NOMO-1 treated with DMSO at 0.1 percent for 48 hours (cell line): ENCODE measurements at regions not wholly inside any gene's neighbourhood (a gene's known extent, or its start where the extent isn't known, plus 50 kb on each side); places are given as distances from the start of the nearest gene placed in this dataset.
"Not testable (repeated sequence)": the region's sequence is repeated elsewhere in the genome, so short reads cannot be mapped to it uniquely, and the experiment has no call there.

Experiments
- DNase-seq: peaks from one replicate; lab custom pipeline; 2025; ENCODE audit not compliant: unreplicated experiment; lab: John Stamatoyannopoulos, UW

DNA sequence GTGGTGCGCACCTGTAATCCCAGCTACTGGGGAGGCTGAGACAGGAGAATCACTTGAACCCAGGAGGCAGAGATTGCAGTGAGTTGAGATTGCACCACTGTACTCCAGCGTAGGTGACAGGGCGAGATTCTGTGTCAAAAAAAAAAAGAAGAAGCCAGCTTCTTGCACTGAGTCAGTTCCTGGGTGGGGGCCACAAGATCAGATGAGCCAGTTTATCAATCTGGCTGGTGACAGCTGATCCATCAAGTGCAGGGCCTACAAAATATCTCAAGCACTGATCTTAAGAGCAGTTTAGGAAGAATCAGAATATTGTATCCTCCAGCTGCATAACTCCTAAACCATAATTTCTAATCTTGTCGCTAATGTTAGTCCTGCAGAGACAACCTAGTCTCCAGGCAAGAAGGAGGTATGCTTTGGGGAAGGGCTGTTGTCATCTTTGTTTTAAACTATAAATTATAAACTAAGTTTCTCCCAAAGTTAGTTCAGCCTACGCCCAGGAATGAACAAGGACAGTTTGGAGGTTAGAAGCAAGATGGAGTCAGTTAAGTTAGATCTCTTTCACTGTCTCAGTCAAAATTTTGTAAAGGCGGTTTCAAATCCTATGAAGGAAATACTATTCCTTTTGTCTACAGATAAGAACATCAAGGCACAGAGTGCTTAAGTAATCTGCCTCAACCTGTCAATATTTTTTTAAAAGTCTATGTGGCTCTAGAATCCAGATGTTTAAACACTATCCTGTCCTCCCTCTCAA is 139.0 kb upstream of the NUDT4 start:
- not testable (repeated sequence) for DNase-seq

GRCh38 chr12:93239789-93240188 is 137.9 kb upstream of the NUDT4 start:
- DNase-seq = not testable (repeated sequence)

GRCh38 chr12:93242154-93242972 is 135.4 kb upstream of the NUDT4 start:
- no peak for DNase-seq

- no peak for DNase-seq
Observed at GRCh38 chr12:93243382-93243688, 134.4 kb upstream of the NUDT4 start.

- peak; percentile 97 for DNase-seq
Observed at GRCh38 chr12:93243689-93244513, 133.8 kb upstream of the NUDT4 start.

DNA sequence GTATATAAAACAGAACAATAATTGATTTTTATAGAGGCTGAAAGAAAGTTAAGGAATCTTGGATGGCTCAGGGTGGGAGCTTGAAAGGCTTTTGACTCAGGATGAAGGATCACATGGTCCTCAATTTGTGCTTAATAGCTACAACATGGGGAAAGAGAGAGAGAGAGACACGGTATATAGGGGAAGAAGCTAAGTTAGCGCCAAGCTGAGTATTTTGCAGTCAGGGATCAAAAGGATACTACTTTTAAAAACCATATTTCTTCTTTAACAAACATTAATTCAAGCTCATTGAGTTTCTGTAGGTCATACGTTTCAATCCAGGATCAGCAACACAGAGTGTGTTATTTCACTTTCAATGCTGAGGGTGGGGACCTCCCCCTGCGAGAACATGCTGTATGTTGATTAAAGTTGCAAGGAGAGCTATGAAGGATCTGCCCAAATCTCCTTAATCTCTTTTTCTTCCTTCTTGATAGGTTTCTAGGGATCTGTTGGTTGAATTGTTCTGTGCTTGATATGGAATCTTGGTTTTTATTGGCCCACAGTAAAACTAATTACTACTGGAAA is 133.1 kb upstream of the NUDT4 start:
- peak; percentile 67 for DNase-seq

DNA sequence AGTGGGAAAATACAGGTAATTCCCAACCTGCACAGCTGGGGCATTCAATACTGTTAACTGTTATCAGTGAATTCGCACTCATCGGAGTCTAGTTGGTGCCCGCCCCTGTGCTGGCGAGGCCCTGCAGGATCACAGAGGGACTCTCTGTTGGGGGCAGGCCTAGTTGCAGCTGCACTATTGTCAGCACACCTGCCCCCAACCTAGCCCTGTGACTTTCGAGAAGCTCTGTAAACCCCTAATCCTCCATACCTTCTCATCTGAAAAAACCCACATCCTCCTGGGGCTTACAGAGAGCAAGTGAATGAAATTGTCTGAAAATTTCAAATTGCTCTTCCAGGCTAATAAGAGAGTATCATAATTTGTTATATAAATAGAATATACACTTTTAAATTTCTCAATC is 132.2 kb upstream of the NUDT4 start:
- no peak for DNase-seq

- DNase-seq = no peak
Observed at GRCh38 chr12:93247313-93247991, 130.3 kb upstream of the NUDT4 start.

DNA sequence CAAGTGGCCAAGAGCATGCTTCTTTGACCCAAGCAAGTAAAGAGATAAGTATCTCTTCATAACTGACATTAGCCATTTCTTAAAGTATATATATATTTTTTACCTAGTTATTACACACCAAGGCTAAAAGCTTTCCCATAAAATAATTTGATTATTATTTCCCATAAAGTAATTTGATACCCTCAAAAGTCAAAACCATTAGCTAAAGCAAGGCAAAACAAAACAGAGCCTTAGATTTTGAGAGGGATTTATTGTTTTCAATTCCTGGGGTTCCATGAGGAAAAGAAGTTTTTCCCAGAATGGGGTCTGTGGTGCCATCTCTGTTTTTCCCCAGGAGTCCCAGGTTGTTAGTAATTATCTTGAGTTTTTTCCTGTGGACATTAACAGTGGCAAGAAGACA is 125.5 kb upstream of the NUDT4 start:
- DNase-seq = no peak

DNA sequence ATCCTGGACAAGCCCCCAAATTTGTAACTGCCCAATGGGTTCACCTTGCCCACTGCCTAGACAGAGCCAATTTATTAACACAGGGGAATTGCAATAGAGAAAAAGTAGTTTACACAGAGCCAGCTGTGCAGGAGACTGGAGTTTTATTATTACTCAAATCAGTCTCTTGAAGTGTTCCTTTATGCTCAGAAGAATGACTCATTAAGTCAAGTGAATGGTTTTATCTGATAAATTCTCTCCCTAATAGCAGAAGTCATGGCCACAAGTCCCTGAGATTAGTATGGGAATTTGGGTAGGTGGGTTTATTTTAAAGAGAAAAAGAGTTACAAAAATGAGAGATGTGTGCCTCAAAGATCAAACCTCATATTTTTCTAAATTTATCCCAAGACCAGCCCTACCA is 122.8 kb upstream of the NUDT4 start:
- DNase-seq = no peak

DNA sequence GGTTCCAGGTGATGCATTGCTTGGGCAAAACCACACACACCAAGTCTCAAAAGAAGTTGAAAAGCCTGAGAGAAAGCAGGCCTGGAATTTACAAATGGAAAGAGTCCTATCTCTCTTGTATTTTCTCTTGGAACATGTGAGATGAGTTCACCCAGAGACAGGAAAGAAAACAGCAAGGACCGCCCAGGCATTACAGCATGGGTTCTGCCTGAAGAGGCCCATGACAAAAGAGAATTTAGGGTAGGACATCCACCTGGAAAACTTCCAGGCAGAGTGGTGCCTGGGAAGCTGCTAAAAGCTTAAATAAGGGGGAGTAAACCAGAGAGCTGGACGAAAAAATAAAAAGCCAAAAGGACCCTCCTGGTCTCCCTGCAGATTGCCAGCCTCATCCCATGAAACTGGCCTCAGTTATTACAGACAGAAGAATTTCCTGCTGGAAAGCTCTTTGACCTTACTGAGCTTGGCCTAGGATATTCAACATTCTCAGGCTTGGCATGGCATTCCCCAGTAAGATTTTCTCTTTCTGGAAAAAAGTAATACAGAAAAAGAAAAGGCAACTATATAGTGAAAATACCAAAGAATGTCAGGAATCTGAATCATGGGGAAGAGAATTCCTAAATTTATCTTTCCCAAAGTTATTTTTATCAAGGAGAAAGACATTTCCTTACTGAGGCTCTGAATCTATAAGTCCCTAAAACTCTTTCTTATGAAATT is 121.3 kb upstream of the NUDT4 start:
- no peak for DNase-seq

- no peak for DNase-seq
Observed at GRCh38 chr12:93261505-93262094, 116.1 kb upstream of the NUDT4 start.

- no peak for DNase-seq
Observed at GRCh38 chr12:93272997-93273396, 104.7 kb upstream of the NUDT4 start.

DNA sequence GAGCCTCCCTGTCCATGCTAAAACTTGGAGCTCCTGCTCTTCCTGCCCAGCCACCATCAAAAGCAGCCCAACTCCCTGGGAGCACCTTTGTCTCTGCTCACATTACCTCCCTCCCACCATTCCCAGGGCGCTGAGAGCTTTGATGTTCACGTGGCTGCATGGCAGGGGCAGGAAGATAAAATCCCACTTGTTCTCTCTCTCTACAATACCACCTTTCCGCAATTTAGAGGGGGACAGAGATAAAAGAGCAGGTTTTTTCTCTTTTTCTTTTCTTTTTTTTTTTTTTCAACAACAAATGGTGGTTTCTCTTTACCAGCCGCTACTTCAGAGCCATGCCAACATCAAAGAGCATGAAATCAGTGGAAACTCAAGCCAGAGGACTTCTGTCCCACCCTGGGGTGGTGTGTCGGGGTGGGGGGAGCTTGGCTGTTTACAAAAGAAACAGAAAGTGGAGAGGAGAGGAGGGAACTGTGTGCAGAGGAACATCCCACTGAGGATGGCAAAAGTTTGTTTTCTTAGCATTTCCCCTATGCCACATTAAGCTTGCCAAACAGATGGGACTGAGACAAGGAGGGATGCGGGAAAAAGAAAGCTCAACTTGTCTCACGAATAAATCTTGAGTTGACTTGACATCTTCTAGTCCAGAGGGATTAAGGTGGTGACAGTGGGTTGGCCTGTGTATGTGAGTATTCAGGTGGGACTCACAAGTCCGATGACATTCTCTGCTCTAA is 103.7 kb upstream of the NUDT4 start:
- no peak for DNase-seq

GRCh38 chr12:93274937-93275336 is 102.8 kb upstream of the NUDT4 start:
- no peak for DNase-seq

DNA sequence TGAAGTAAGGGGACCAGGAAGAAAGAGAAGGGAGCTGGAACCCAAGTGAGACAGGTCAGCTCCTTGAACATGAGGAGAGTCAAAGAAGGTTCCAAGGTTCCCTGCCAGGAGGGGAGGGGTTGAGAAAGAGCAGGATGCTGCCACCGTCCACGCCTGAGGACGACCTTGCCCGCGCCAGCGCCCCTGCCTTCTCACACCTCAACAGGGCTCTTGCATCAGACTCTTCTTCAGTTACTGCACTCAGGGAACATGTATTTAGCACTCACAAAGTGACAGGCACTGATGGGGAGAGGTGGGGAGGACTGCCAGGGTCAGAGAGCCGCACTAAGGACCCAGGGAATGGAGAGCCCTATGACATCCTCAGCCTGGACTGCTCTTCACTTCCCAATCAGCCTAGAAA is 102.1 kb upstream of the NUDT4 start:
- DNase-seq = no peak

- DNase-seq = no peak
Observed at GRCh38 chr12:93279565-93280412, 97.9 kb upstream of the NUDT4 start.

GRCh38 chr12:93287149-93287548 is 90.6 kb upstream of the NUDT4 start:
- no peak for DNase-seq
